Subcutaneous abdominal adipose tissue (tissue), 5 donors: ENCODE measurements at regions not wholly inside any gene's neighbourhood (a gene's known extent, or its start where the extent isn't known, plus 50 kb on each side); places are given as distances from the start of the nearest gene placed in this dataset.

Source experiments
- H3K27ac ChIP-seq: one replicate; pipeline ENCODE4 v1.7.0; 2013; ENCODE audit warnings: low read depth, mild to moderate bottlenecking, inconsistent platforms, low read length, moderate library complexity
- H3K27me3 ChIP-seq, 5 donors: one replicate each; pipeline ENCODE4 v1.7.0; 2013; ENCODE audit warnings: low read length in 5 of 5, inconsistent platforms in 1 of 5; ENCODE audit not compliant: control insufficient read depth in 5 of 5, insufficient read depth in 4 of 5
- H3K36me3 ChIP-seq, 5 donors: one replicate each; pipeline ENCODE4 v1.7.0; 2013; ENCODE audit warnings: low read length in 5 of 5; ENCODE audit not compliant: control insufficient read depth in 5 of 5, insufficient read depth in 5 of 5
- H3K4me1 ChIP-seq, 5 donors: one replicate each; pipeline ENCODE4 v1.7.0; 2013; ENCODE audit warnings: low read length in 5 of 5, mild to moderate bottlenecking in 3 of 5, moderate library complexity in 1 of 5; ENCODE audit not compliant: control insufficient read depth in 5 of 5, insufficient read depth in 5 of 5
- H3K4me3 ChIP-seq, 5 donors: one replicate each; pipeline ENCODE4 v1.7.0; 2013; ENCODE audit warnings: low read length in 5 of 5, low read depth in 1 of 5
- H3K9ac ChIP-seq, 5 donors: one replicate each; pipeline ENCODE4 v1.7.0; 2013; ENCODE audit warnings: low read length in 5 of 5, mild to moderate bottlenecking in 4 of 5, moderate library complexity in 3 of 5
- H3K9me3 ChIP-seq, 5 donors: one replicate each; pipeline ENCODE4 v1.7.0; 2013; ENCODE audit warnings: low read length in 5 of 5; ENCODE audit not compliant: control insufficient read depth in 5 of 5
- donor health status: healthy.
- donor health status: healthy.
- donor health status: healthy.
- donor health status: healthy.
- donor health status: healthy.

GRCh38 chr18:40926679-40927078 is 1028.4 kb upstream of the PIK3C3 start:
- Histone ChIP-seq H3K4me1 (no peaks in the 10 kb centered on the region), H3K27me3 (no peaks in the 10 kb centered on the region), H3K9ac (no peak overlapping the region), H3K4me3 (no peak overlapping the region), H3K9me3 (no peaks in the 10 kb centered on the region), H3K36me3 (no peaks in the 10 kb centered on the region), H3K27ac (no peak overlapping the region)

- no peaks in the 10 kb centered on the region for H3K4me1 ChIP-seq
- H3K9ac ChIP-seq: no peak overlapping the region
- no peaks in the 10 kb centered on the region for H3K36me3 ChIP-seq
- no peak overlapping the region for H3K27ac ChIP-seq
- peaks cover 0 to 3% (median 0%) of the 10 kb centered on the region in 5 donors for H3K9me3 ChIP-seq
- no peaks in the 10 kb centered on the region for H3K27me3 ChIP-seq
- no peak overlapping the region for H3K4me3 ChIP-seq
These were observed 1029.9 kb upstream of the PIK3C3 start for GRCh38 chr18:40925071-40925541.

- Histone ChIP-seq H3K27me3 (no peaks in the 10 kb centered on the region), H3K9ac (no peak overlapping the region), H3K4me3 (no peak overlapping the region), H3K4me1 (no peaks in the 10 kb centered on the region), H3K9me3 (peaks cover 0 to 3% (median 0%) of the 10 kb centered on the region in 5 donors), H3K27ac (no peak overlapping the region), H3K36me3 (no peaks in the 10 kb centered on the region)
These were observed 1033.0 kb upstream of the PIK3C3 start for GRCh38 chr18:40921845-40922629.

GRCh38 chr18:40917056-40917455 is 1038.0 kb upstream of the PIK3C3 start:
- H3K9me3 ChIP-seq: peaks cover 0 to 3% (median 0%) of the 10 kb centered on the region in 5 donors
- no peak overlapping the region for H3K27ac ChIP-seq
- no peak overlapping the region for H3K9ac ChIP-seq
- H3K4me1 ChIP-seq: no peaks in the 10 kb centered on the region
- no peaks in the 10 kb centered on the region for H3K27me3 ChIP-seq
- H3K4me3 ChIP-seq: no peak overlapping the region
- no peaks in the 10 kb centered on the region for H3K36me3 ChIP-seq

- Histone ChIP-seq H3K9ac (no peak overlapping the region), H3K9me3 (no peaks in the 10 kb centered on the region), H3K27me3 (no peaks in the 10 kb centered on the region), H3K4me1 (no peaks in the 10 kb centered on the region), H3K36me3 (no peaks in the 10 kb centered on the region), H3K4me3 (no peak overlapping the region), H3K27ac (no peak overlapping the region)
These were observed 1039.3 kb upstream of the PIK3C3 start for GRCh38 chr18:40915724-40916123.

- Histone ChIP-seq H3K4me1 (no peaks in the 10 kb centered on the region), H3K36me3 (no peaks in the 10 kb centered on the region), H3K27ac (no peak overlapping the region), H3K9ac (no peak overlapping the region), H3K9me3 (no peaks in the 10 kb centered on the region), H3K4me3 (no peak overlapping the region), H3K27me3 (no peaks in the 10 kb centered on the region)
These were observed 1043.3 kb upstream of the PIK3C3 start for GRCh38 chr18:40911582-40912254.

- H3K27ac ChIP-seq: no peak overlapping the region
- no peaks in the 10 kb centered on the region for H3K9me3 ChIP-seq
- H3K4me1 ChIP-seq: no peaks in the 10 kb centered on the region
- no peak overlapping the region for H3K9ac ChIP-seq
- H3K36me3 ChIP-seq: no peaks in the 10 kb centered on the region
- no peaks in the 10 kb centered on the region for H3K27me3 ChIP-seq
- H3K4me3 ChIP-seq: no peak overlapping the region
These were observed 1044.0 kb upstream of the PIK3C3 start for GRCh38 chr18:40911041-40911440.

- Histone ChIP-seq H3K4me1 (no peaks in the 10 kb centered on the region), H3K27me3 (no peaks in the 10 kb centered on the region), H3K9me3 (no peaks in the 10 kb centered on the region), H3K27ac (no peak overlapping the region), H3K9ac (no peak overlapping the region), H3K4me3 (no peak overlapping the region), H3K36me3 (no peaks in the 10 kb centered on the region)
These were observed 1047.2 kb upstream of the PIK3C3 start for GRCh38 chr18:40907842-40908241.

- Histone ChIP-seq H3K36me3 (no peaks in the 10 kb centered on the region), H3K4me1 (no peaks in the 10 kb centered on the region), H3K27me3 (no peaks in the 10 kb centered on the region), H3K27ac (no peak overlapping the region), H3K9me3 (no peaks in the 10 kb centered on the region), H3K9ac (no peak overlapping the region), H3K4me3 (no peak overlapping the region)
These were observed 1050.7 kb upstream of the PIK3C3 start for GRCh38 chr18:40904295-40904694.

- H3K9me3 ChIP-seq: no peaks in the 10 kb centered on the region
- H3K27me3 ChIP-seq: no peaks in the 10 kb centered on the region
- H3K27ac ChIP-seq: no peak overlapping the region
- H3K4me3 ChIP-seq: no peak overlapping the region
- no peaks in the 10 kb centered on the region for H3K4me1 ChIP-seq
- H3K36me3 ChIP-seq: no peaks in the 10 kb centered on the region
- no peak overlapping the region for H3K9ac ChIP-seq
These were observed 1052.6 kb upstream of the PIK3C3 start for GRCh38 chr18:40902436-40902835.
